GM19463 (cell line): ENCODE measurements at regions not wholly inside any gene's neighbourhood (a gene's known extent, or its start where the extent isn't known, plus 50 kb on each side); places are given as distances from the start of the nearest gene placed in this dataset.
"Not testable (repeated sequence)": the region's sequence is repeated elsewhere in the genome, so short reads cannot be mapped to it uniquely, and the experiment has no call there.

ENCODE experiments used
- ATAC-seq: cut with Tn5 transposase; IDR thresholded peaks from one replicate; pipeline ENCODE4 v1.9.1; 2021; ENCODE audit warnings: mild to moderate bottlenecking, moderate library complexity; ENCODE audit not compliant: unreplicated experiment

GRCh38 chr3:39651993-39652739, 157.2 kb upstream of the MYRIP start:
- no peak for ATAC-seq

GRCh38 chr3:39655718-39656117, 153.7 kb upstream of the MYRIP start:
- not testable (repeated sequence) for ATAC-seq

GRCh38 chr3:39657075-39657474, 152.3 kb upstream of the MYRIP start:
- no peak for ATAC-seq

GRCh38 chr3:39657775-39658174, 151.6 kb upstream of the MYRIP start:
- no peak for ATAC-seq

- ATAC-seq = no peak
Measured at GRCh38 chr3:39664931-39665330, 144.5 kb upstream of the MYRIP start.

- ATAC-seq = no peak
Measured at GRCh38 chr3:39665441-39665840, 144.0 kb upstream of the MYRIP start.

- no peak for ATAC-seq
Measured at GRCh38 chr3:39668420-39668819, 141.0 kb upstream of the MYRIP start.

- ATAC-seq = no peak
Measured at GRCh38 chr3:39671116-39671515, 138.3 kb upstream of the MYRIP start.

- no peak for ATAC-seq
Measured at GRCh38 chr3:39671600-39671999, 137.8 kb upstream of the MYRIP start.

- no peak for ATAC-seq
Measured at GRCh38 chr3:39705351-39705900, 104.0 kb upstream of the MYRIP start.

GRCh38 chr3:39707314-39707909, 102.0 kb upstream of the MYRIP start:
- ATAC-seq = no peak

GRCh38 chr3:39712413-39713048, 96.9 kb upstream of the MYRIP start:
- no peak for ATAC-seq

GRCh38 chr3:39713341-39713740, 96.1 kb upstream of the MYRIP start:
- ATAC-seq = not testable (repeated sequence)

GRCh38 chr3:39716849-39717248, 92.6 kb upstream of the MYRIP start:
- no peak for ATAC-seq

GRCh38 chr3:39718674-39719595, 90.5 kb upstream of the MYRIP start:
- ATAC-seq = no peak

GRCh38 chr3:39721076-39721475, 88.3 kb upstream of the MYRIP start:
- no peak for ATAC-seq

GRCh38 chr3:39724233-39724846, 85.1 kb upstream of the MYRIP start:
- ATAC-seq = no peak

GRCh38 chr3:39725321-39725720, 84.1 kb upstream of the MYRIP start:
- no peak for ATAC-seq

GRCh38 chr3:39727415-39727814, 82.0 kb upstream of the MYRIP start:
- ATAC-seq = no peak

- no peak for ATAC-seq
Measured at GRCh38 chr3:39733804-39734203, 75.6 kb upstream of the MYRIP start.
